ENCODE measurements at regions not wholly inside any gene's neighbourhood (a gene's known extent, or its start where the extent isn't known, plus 50 kb on each side); places are given as distances from the start of the nearest gene placed in this dataset.
"Not testable (repeated sequence)": the region's sequence is repeated elsewhere in the genome, so short reads cannot be mapped to it uniquely, and the experiment has no call there.

- no peak overlapping the region for H3K9ac ChIP-seq (ENCODE audit: low read length in 5 of 5)
- no peaks in the 10 kb centered on the region for H3K27me3 ChIP-seq (ENCODE audit: control insufficient read depth in 5 of 5, insufficient read depth in 4 of 5, low read length in 5 of 5)
- H3K9me3 ChIP-seq (ENCODE audit: control insufficient read depth in 5 of 5, low read length in 5 of 5): no peaks in the 10 kb centered on the region
- no peak overlapping the region for H3K27ac ChIP-seq (ENCODE audit: low read depth, low read length)
- no peak overlapping the region for H3K4me3 ChIP-seq (ENCODE audit: low read depth in 1 of 5, low read length in 5 of 5)
- H3K4me1 ChIP-seq (ENCODE audit: control insufficient read depth in 5 of 5, insufficient read depth in 5 of 5, low read length in 5 of 5): no peaks in the 10 kb centered on the region
- H3K36me3 ChIP-seq (ENCODE audit: control insufficient read depth in 5 of 5, insufficient read depth in 5 of 5, low read length in 5 of 5): no peaks in the 10 kb centered on the region
These were observed 794.7 kb downstream of the DHX35 start for GRCh38 chr20:39756828-39757227.

- H3K4me1 ChIP-seq (ENCODE audit: control insufficient read depth in 5 of 5, insufficient read depth in 5 of 5, low read length in 5 of 5): no peaks in the 10 kb centered on the region
- H3K9me3 ChIP-seq (ENCODE audit: control insufficient read depth in 5 of 5, low read length in 5 of 5): no peaks in the 10 kb centered on the region
- no peak overlapping the region for H3K27ac ChIP-seq (ENCODE audit: low read depth, low read length)
- no peak overlapping the region for H3K9ac ChIP-seq (ENCODE audit: low read length in 5 of 5)
- no peak overlapping the region for H3K4me3 ChIP-seq (ENCODE audit: low read depth in 1 of 5, low read length in 5 of 5)
- H3K27me3 ChIP-seq (ENCODE audit: control insufficient read depth in 5 of 5, insufficient read depth in 4 of 5, low read length in 5 of 5): no peaks in the 10 kb centered on the region
- no peaks in the 10 kb centered on the region for H3K36me3 ChIP-seq (ENCODE audit: control insufficient read depth in 5 of 5, insufficient read depth in 5 of 5, low read length in 5 of 5)
These were observed 794.2 kb downstream of the DHX35 start for GRCh38 chr20:39756369-39756768.

DNA sequence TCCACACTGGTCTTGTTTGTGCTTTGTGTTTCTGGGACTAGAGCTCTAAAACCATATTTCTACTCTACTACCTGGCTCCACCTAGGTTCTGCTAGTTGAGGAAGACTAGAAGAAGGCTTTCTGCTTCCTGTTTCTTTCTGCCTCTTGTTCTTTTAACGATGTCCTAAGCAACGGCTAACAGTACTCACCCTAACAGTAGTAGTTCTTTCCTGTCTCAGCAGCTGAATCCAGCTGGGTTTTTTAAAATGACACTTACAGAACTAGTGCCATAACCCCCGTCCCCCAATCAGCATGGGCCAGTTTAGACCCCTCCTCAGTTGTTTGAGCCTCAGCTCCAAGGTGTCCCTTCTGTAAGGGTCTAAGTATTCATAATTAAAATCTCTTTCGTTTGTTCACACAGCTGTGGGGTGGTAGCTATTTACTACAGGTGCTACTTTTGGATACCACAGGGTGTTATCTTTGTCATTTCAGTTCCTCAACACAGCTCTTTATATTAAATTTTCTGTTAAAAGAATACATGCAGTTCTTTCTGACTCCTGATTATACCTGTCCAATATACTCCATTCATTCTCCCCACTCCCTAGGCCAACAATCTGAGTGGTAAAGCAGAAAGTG is 790.2 kb downstream of the DHX35 start:
- Histone ChIP-seq H3K27me3 (ENCODE audit: control insufficient read depth in 5 of 5, insufficient read depth in 4 of 5, low read length in 5 of 5) (no peaks in the 10 kb centered on the region), H3K9me3 (ENCODE audit: control insufficient read depth in 5 of 5, low read length in 5 of 5) (peaks cover 0 to 12% (median 5%) of the 10 kb centered on the region in 5 donors), H3K4me1 (ENCODE audit: control insufficient read depth in 5 of 5, insufficient read depth in 5 of 5, low read length in 5 of 5) (no peaks in the 10 kb centered on the region), H3K27ac (ENCODE audit: low read depth, low read length) (no peak overlapping the region), H3K36me3 (ENCODE audit: control insufficient read depth in 5 of 5, insufficient read depth in 5 of 5, low read length in 5 of 5) (no peaks in the 10 kb centered on the region), H3K9ac (ENCODE audit: low read length in 5 of 5) (no peak overlapping the region), H3K4me3 (ENCODE audit: low read depth in 1 of 5, low read length in 5 of 5) (no peak overlapping the region)

GRCh38 chr20:39751557-39752137 is 789.5 kb downstream of the DHX35 start:
- Histone ChIP-seq H3K9ac (ENCODE audit: low read length in 5 of 5) (no peak overlapping the region), H3K4me3 (ENCODE audit: low read depth in 1 of 5, low read length in 5 of 5) (no peak overlapping the region), H3K9me3 (ENCODE audit: control insufficient read depth in 5 of 5, low read length in 5 of 5) (peaks cover 0 to 12% (median 5%) of the 10 kb centered on the region in 5 donors), H3K36me3 (ENCODE audit: control insufficient read depth in 5 of 5, insufficient read depth in 5 of 5, low read length in 5 of 5) (no peaks in the 10 kb centered on the region), H3K4me1 (ENCODE audit: control insufficient read depth in 5 of 5, insufficient read depth in 5 of 5, low read length in 5 of 5) (no peaks in the 10 kb centered on the region), H3K27ac (ENCODE audit: low read depth, low read length) (no peak overlapping the region), H3K27me3 (ENCODE audit: control insufficient read depth in 5 of 5, insufficient read depth in 4 of 5, low read length in 5 of 5) (no peaks in the 10 kb centered on the region)

GRCh38 chr20:39745380-39745779 is 783.2 kb downstream of the DHX35 start:
- Histone ChIP-seq H3K9me3 (ENCODE audit: control insufficient read depth in 5 of 5, low read length in 5 of 5) (peaks cover 0 to 12% (median 5%) of the 10 kb centered on the region in 5 donors), H3K27me3 (ENCODE audit: control insufficient read depth in 5 of 5, insufficient read depth in 4 of 5, low read length in 5 of 5) (no peaks in the 10 kb centered on the region), H3K4me3 (ENCODE audit: low read depth in 1 of 5, low read length in 5 of 5) (no peak overlapping the region), H3K9ac (ENCODE audit: low read length in 5 of 5) (no peak overlapping the region), H3K36me3 (ENCODE audit: control insufficient read depth in 5 of 5, insufficient read depth in 5 of 5, low read length in 5 of 5) (no peaks in the 10 kb centered on the region), H3K4me1 (ENCODE audit: control insufficient read depth in 5 of 5, insufficient read depth in 5 of 5, low read length in 5 of 5) (peaks cover 0 to 20% (median 0%) of the 10 kb centered on the region in 5 donors), H3K27ac (ENCODE audit: low read depth, low read length) (no peak overlapping the region)

GRCh38 chr20:39738651-39739050 is 776.5 kb downstream of the DHX35 start:
- Histone ChIP-seq H3K9me3 (ENCODE audit: control insufficient read depth in 5 of 5, low read length in 5 of 5) (peaks cover 0 to 2% (median 0%) of the 10 kb centered on the region in 5 donors), H3K27me3 (ENCODE audit: control insufficient read depth in 5 of 5, insufficient read depth in 4 of 5, low read length in 5 of 5) (no peaks in the 10 kb centered on the region), H3K27ac (ENCODE audit: low read depth, low read length) (no peak overlapping the region)

DNA sequence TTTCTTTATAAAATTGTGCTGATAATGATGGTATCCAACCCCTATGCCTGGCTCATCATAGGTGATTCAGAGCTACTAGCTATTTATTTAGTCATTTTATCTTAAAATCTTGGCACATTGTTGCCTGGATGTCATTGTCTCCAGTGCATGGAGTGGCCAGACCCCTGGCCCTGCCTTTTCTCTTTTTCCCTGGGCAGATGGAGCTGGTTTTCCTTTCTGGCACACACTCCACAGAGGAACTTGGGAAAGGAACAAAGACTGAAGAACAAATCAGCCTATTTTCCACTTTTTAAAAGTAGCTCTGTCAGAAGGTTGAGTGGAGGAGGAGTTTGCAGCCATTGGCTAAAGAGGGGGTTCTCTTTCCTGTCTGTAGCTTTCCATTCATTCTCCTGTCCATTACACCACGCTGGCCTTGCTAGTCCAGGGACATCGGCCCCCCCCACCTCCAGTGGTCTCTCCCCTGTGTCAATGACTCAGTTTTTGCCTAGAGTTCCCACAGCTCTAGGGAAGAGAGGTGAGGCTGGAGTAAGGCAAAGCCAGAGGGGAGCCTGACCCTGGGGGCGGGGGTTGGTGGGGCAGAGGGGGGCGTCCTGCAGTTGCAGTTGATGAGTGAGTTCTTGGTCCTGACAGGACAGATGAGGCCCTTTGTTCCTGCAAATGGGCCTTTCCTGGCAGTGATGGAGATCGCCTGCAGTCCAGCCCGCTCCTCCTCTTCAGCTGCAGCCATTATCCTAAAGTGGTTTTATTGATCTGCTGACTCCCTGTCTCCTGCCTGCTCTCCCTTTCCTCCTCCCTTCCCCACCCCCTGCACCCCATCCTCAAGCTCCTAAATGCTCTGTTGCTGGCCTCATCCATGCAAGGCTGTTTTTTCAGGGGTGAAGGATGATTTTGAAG is 774.5 kb downstream of the DHX35 start:
- Histone ChIP-seq H3K36me3 (ENCODE audit: control insufficient read depth in 5 of 5, insufficient read depth in 5 of 5, low read length in 5 of 5) (no peaks in the 10 kb centered on the region), H3K27me3 (ENCODE audit: control insufficient read depth in 5 of 5, insufficient read depth in 4 of 5, low read length in 5 of 5) (no peaks in the 10 kb centered on the region), H3K4me1 (ENCODE audit: control insufficient read depth in 5 of 5, insufficient read depth in 5 of 5, low read length in 5 of 5) (no peaks in the 10 kb centered on the region), H3K9ac (ENCODE audit: low read length in 5 of 5) (no peak overlapping the region), H3K27ac (ENCODE audit: low read depth, low read length) (no peak overlapping the region), H3K9me3 (ENCODE audit: control insufficient read depth in 5 of 5, low read length in 5 of 5) (peaks cover 0 to 4% (median 2%) of the 10 kb centered on the region in 5 donors), H3K4me3 (ENCODE audit: low read depth in 1 of 5, low read length in 5 of 5) (no peak overlapping the region)

More at GRCh38 chr20:39738651-39739050, 776.5 kb downstream of the DHX35 start:
- Histone ChIP-seq H3K9ac (ENCODE audit: low read length in 5 of 5) (no peak overlapping the region), H3K36me3 (ENCODE audit: control insufficient read depth in 5 of 5, insufficient read depth in 5 of 5, low read length in 5 of 5) (no peaks in the 10 kb centered on the region), H3K4me3 (ENCODE audit: low read depth in 1 of 5, low read length in 5 of 5) (no peak overlapping the region), H3K4me1 (ENCODE audit: control insufficient read depth in 5 of 5, insufficient read depth in 5 of 5, low read length in 5 of 5) (peaks cover 0 to 5% (median 0%) of the 10 kb centered on the region in 5 donors)

DNA sequence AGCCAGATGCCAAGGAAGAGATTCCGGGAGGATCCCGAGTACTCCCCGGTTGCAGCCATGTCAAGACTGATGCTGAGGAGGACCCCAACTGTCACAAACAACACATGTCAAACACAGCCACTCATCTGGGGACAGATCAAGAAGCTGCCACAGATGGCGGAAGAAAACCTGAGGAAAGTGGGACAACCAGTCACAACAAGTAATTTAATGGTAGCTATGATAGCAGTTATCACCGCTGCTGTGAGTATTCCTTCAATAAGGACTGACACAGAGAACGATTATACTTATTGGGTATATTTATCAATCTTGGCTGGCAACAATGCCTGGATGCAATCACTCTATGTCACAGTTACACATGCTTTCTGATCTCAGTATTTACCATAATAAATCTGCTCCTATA is 763.4 kb downstream of the DHX35 start:
- H3K27me3 ChIP-seq (ENCODE audit: control insufficient read depth in 5 of 5, insufficient read depth in 4 of 5, low read length in 5 of 5); H3K36me3 ChIP-seq (ENCODE audit: control insufficient read depth in 5 of 5, insufficient read depth in 5 of 5, low read length in 5 of 5); H3K4me1 ChIP-seq (ENCODE audit: control insufficient read depth in 5 of 5, insufficient read depth in 5 of 5, low read length in 5 of 5); H3K27ac ChIP-seq (ENCODE audit: low read depth, low read length); H3K4me3 ChIP-seq (ENCODE audit: low read depth in 1 of 5, low read length in 5 of 5); H3K9ac ChIP-seq (ENCODE audit: low read length in 5 of 5): not testable (repeated sequence)
- peaks cover 2 to 45% (median 19%) of the 10 kb centered on the region in 5 donors for H3K9me3 ChIP-seq (ENCODE audit: control insufficient read depth in 5 of 5, low read length in 5 of 5)

DNA sequence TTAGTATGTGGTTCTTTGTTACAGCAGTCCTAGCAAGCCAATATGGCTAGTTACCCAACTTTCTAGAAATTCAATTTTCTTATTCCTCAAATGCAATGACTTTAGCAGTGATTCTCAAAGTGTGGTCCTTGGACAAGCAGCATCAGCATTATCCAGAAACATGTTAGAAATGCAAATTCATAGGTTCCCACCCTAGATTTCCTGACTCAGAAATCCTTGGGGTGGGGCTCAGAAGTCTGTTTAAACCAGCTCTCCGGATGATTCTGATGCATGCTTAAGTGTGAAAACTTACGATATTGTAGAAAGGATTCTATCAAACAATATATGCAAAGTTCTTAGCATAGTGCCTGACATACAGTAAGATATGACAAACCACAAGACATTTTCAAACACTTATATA is 757.1 kb downstream of the DHX35 start:
- H3K36me3 ChIP-seq (ENCODE audit: control insufficient read depth in 5 of 5, insufficient read depth in 5 of 5, low read length in 5 of 5): no peaks in the 10 kb centered on the region
- no peaks in the 10 kb centered on the region for H3K9me3 ChIP-seq (ENCODE audit: control insufficient read depth in 5 of 5, low read length in 5 of 5)
- no peak overlapping the region for H3K9ac ChIP-seq (ENCODE audit: low read length in 5 of 5)
- peaks cover 0 to 16% (median 0%) of the 10 kb centered on the region in 5 donors for H3K4me1 ChIP-seq (ENCODE audit: control insufficient read depth in 5 of 5, insufficient read depth in 5 of 5, low read length in 5 of 5)
- no peak overlapping the region for H3K27ac ChIP-seq (ENCODE audit: low read depth, low read length)
- no peaks in the 10 kb centered on the region for H3K27me3 ChIP-seq (ENCODE audit: control insufficient read depth in 5 of 5, insufficient read depth in 4 of 5, low read length in 5 of 5)
- H3K4me3 ChIP-seq (ENCODE audit: low read depth in 1 of 5, low read length in 5 of 5): no peak overlapping the region

DNA sequence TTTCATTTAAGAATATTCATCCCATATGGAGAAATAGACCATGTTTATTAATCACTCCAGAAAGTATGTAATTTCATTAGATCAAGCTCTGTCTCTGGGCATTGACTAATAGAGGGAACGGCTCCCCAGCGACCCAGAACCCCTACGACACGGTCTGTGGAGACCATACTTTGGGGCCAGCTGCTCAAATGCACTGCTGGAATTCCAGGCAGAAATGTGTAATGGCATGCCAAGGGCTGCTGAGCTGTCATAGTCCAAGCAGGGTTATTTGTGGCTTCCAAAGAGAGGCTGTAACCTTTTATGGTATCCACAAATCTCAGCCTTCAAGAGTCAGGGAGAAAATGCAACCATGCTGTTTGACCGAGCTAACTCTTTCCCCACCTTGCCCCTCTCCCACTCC is 755.8 kb downstream of the DHX35 start:
- Histone ChIP-seq H3K27ac (ENCODE audit: low read depth, low read length) (no peak overlapping the region), H3K36me3 (ENCODE audit: control insufficient read depth in 5 of 5, insufficient read depth in 5 of 5, low read length in 5 of 5) (no peaks in the 10 kb centered on the region), H3K4me3 (ENCODE audit: low read depth in 1 of 5, low read length in 5 of 5) (no peak overlapping the region), H3K9ac (ENCODE audit: low read length in 5 of 5) (no peak overlapping the region), H3K4me1 (ENCODE audit: control insufficient read depth in 5 of 5, insufficient read depth in 5 of 5, low read length in 5 of 5) (peaks cover 0 to 16% (median 0%) of the 10 kb centered on the region in 5 donors), H3K9me3 (ENCODE audit: control insufficient read depth in 5 of 5, low read length in 5 of 5) (no peaks in the 10 kb centered on the region), H3K27me3 (ENCODE audit: control insufficient read depth in 5 of 5, insufficient read depth in 4 of 5, low read length in 5 of 5) (no peaks in the 10 kb centered on the region)

All from subcutaneous abdominal adipose tissue (tissue), 5 donors.